D721Med (cell line): ENCODE measurements at regions not wholly inside any gene's neighbourhood (a gene's known extent, or its start where the extent isn't known, plus 50 kb on each side); places are given as distances from the start of the nearest gene placed in this dataset.
"Not testable (repeated sequence)": the region's sequence is repeated elsewhere in the genome, so short reads cannot be mapped to it uniquely, and the experiment has no call there.

Experiments
- DNase-seq: peaks from one replicate; pipeline ENCODE4 v3.0.0; 2011; ENCODE audit warnings: low spot score; ENCODE audit not compliant: insufficient read length
- FAIRE-seq: peaks from 2 replicates; lab custom pipeline; 2011; peaks lifted over from hg19 to GRCh38; lab: Jason Lieb, UNC
- TF ChIP-seq, protein P1 (sequence below): IDR thresholded peaks from 2 replicates; pipeline ENCODE4 v1.5.1; 2012; ENCODE audit warnings: mild to moderate bottlenecking, control low read depth; ENCODE audit not compliant: insufficient read depth; ENCODE audit errors: missing control alignments

- FAIRE-seq (no peak), DNase-seq (no peak)
- TF ChIP-seq, protein P1, sequence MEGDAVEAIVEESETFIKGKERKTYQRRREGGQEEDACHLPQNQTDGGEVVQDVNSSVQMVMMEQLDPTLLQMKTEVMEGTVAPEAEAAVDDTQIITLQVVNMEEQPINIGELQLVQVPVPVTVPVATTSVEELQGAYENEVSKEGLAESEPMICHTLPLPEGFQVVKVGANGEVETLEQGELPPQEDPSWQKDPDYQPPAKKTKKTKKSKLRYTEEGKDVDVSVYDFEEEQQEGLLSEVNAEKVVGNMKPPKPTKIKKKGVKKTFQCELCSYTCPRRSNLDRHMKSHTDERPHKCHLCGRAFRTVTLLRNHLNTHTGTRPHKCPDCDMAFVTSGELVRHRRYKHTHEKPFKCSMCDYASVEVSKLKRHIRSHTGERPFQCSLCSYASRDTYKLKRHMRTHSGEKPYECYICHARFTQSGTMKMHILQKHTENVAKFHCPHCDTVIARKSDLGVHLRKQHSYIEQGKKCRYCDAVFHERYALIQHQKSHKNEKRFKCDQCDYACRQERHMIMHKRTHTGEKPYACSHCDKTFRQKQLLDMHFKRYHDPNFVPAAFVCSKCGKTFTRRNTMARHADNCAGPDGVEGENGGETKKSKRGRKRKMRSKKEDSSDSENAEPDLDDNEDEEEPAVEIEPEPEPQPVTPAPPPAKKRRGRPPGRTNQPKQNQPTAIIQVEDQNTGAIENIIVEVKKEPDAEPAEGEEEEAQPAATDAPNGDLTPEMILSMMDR = no peak
These were observed 548.5 kb upstream of the SOX9 start for GRCh38 chr17:71572343-71572742.

GRCh38 chr17:71578446-71578845, 542.4 kb upstream of the SOX9 start:
- FAIRE-seq (no peak), DNase-seq (no peak)
- TF ChIP-seq, protein P1 = no peak

GRCh38 chr17:71580220-71580619, 540.6 kb upstream of the SOX9 start:
- no peak for DNase-seq
- TF ChIP-seq, protein P1 = no peak
- FAIRE-seq = no peak

DNA sequence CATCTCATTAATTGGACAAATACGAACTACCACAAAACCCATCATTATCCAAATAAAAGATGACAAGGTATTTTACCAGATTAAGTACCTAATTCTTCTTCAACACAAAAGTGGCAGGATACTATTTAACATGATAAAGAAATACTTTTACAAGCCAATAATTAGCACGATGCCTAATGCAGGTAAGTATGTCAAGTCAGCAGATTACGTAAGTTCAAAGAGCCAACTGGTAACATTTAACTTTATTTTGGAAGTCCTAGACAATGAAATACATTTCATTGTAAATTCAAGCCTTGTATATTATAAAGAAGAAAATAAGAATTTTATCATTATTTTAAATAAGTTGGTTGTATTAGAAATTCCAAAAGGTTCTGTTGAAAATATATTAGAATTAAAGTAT, 535.3 kb upstream of the SOX9 start:
- DNase-seq (no peak), FAIRE-seq (no peak)
- TF ChIP-seq, protein P1 = no peak

- FAIRE-seq (no peak), DNase-seq (no peak)
- TF ChIP-seq, protein P1 = no peak
These were observed 528.4 kb upstream of the SOX9 start for GRCh38 chr17:71592431-71592830.

- TF ChIP-seq, protein P1 = no peak
- no peak for DNase-seq
- FAIRE-seq = no peak
These were observed 527.7 kb upstream of the SOX9 start for GRCh38 chr17:71593078-71593477.

- FAIRE-seq, DNase-seq: not testable (repeated sequence)
These were observed 521.2 kb upstream of the SOX9 start for GRCh38 chr17:71599583-71599982.
